ENCODE measurements at regions not wholly inside any gene's neighbourhood (a gene's known extent, or its start where the extent isn't known, plus 50 kb on each side); places are given as distances from the start of the nearest gene placed in this dataset.
"Not testable (repeated sequence)": the region's sequence is repeated elsewhere in the genome, so short reads cannot be mapped to it uniquely, and the experiment has no call there.

- no peak for DNase-seq
These were observed 124.9 kb downstream of the TMEM167A start for GRCh38 chr5:82952326-82952725.

GRCh38 chr5:82944267-82944666 lies 132.9 kb downstream of the TMEM167A start:
- not testable (repeated sequence) for DNase-seq

GRCh38 chr5:82942083-82942881 lies 134.9 kb downstream of the TMEM167A start:
- no peak for DNase-seq

GRCh38 chr5:82938901-82939725 lies 138.1 kb downstream of the TMEM167A start:
- DNase-seq = no peak

GRCh38 chr5:82932473-82933220 lies 144.5 kb downstream of the TMEM167A start:
- not testable (repeated sequence) for DNase-seq

- DNase-seq = no peak
These were observed 146.1 kb downstream of the TMEM167A start for GRCh38 chr5:82931110-82931509.

GRCh38 chr5:82925061-82925411 lies 152.2 kb downstream of the TMEM167A start:
- no peak for DNase-seq

- DNase-seq = no peak
These were observed 152.8 kb downstream of the TMEM167A start for GRCh38 chr5:82924226-82925060.

- no peak for DNase-seq
These were observed 155.0 kb downstream of the TMEM167A start for GRCh38 chr5:82922086-82922734.

- no peak for DNase-seq
These were observed 158.7 kb downstream of the TMEM167A start for GRCh38 chr5:82918311-82919031.

GRCh38 chr5:82917584-82917983 lies 159.6 kb downstream of the TMEM167A start:
- no peak for DNase-seq

GRCh38 chr5:82913971-82914370 lies 163.2 kb downstream of the TMEM167A start:
- no peak for DNase-seq

- no peak for DNase-seq
These were observed 164.7 kb downstream of the TMEM167A start for GRCh38 chr5:82912462-82912861.

GRCh38 chr5:82911910-82912309 lies 165.3 kb downstream of the TMEM167A start:
- no peak for DNase-seq

GRCh38 chr5:82910905-82911304 lies 166.3 kb downstream of the TMEM167A start:
- DNase-seq = no peak

GRCh38 chr5:82910491-82910890 lies 166.7 kb downstream of the TMEM167A start:
- no peak for DNase-seq

GRCh38 chr5:82909771-82910170 lies 167.4 kb downstream of the TMEM167A start:
- DNase-seq = no peak

- no peak for DNase-seq
These were observed 171.2 kb downstream of the TMEM167A start for GRCh38 chr5:82905986-82906385.

GRCh38 chr5:82901281-82901888 lies 175.8 kb downstream of the TMEM167A start:
- DNase-seq = no peak

- no peak for DNase-seq
These were observed 182.5 kb downstream of the TMEM167A start for GRCh38 chr5:82894716-82895115.

GRCh38 chr5:82889088-82889487 lies 188.1 kb downstream of the TMEM167A start:
- DNase-seq = no peak

Data from cerebellar nuclear complex (tissue), 1 donor.